ENCODE measurements at regions not wholly inside any gene's neighbourhood (a gene's known extent, or its start where the extent isn't known, plus 50 kb on each side); places are given as distances from the start of the nearest gene placed in this dataset.

DNA sequence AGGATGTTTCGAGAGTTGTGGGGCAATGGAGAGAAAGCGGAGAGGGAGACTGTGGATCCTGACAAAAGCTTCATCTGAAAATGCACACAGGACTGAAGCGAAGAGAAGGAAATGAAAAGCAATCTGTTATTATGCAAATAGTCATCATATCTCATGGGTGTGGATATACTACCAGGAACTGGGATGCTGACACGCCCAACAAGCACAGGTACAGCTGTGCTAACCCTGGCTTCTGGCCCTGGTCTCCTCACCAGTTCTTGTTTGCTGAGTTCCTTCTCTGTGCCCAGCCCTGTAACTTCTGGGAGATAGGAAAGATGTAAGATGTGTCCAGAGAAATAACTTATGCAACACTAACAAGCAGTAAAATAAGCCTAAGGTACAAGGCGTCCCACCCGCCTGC lies 358.8 kb downstream of the CMPK2 start:
- DNase-seq (ENCODE audit: insufficient read length, low spot score) (no peak), FAIRE-seq (no peak)
- no peak for TF ChIP-seq POLR2A (IDR thresholded peaks at IDR 0.05; ENCODE audit: low read depth, low read length)

DNA sequence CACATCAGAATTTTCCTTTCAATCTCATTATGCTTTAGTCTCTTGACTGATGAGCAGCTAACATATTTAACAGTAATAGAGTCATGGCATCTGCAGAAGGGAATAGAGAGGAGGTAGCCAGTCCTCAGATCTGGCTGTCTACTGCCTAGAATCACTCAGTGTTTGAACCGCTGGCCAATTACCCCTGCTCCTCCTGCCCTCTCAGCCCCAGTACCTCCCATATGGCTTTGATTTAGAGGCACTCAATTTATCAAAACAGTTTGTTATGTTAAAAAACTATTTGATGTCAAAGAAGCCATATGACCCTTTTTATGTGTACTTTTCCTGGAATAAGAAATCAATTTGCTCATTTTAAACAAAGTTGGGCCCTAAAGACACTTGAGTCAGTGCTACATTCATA lies 355.2 kb downstream of the CMPK2 start:
- DNase-seq (ENCODE audit: insufficient read length, low spot score) (no peak), FAIRE-seq (no peak)
- TF ChIP-seq POLR2A (IDR thresholded peaks at IDR 0.05; ENCODE audit: low read depth, low read length) = no peak

DNA sequence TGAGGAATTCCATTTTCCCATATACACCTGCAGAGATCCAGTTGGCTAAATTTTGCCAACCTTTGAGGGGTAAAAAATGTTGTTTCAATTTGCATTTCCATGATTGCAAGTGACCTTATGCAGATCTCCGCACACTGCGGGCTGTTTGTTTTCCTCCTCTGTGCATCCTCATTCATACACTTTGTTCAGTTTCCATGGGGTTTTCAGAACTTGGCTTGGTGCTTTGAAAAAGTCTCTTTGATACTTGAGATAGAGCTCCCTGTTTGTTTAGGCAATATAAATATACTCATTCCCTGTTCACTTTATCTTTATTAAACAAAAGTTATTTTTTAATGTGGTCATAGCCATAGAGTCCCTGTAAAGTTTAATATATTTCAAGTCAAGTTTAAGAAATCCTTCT lies 353.1 kb downstream of the CMPK2 start:
- no peak for TF ChIP-seq POLR2A (IDR thresholded peaks at IDR 0.05; ENCODE audit: low read depth, low read length)
- DNase-seq (ENCODE audit: insufficient read length, low spot score) (no peak), FAIRE-seq (no peak)

DNA sequence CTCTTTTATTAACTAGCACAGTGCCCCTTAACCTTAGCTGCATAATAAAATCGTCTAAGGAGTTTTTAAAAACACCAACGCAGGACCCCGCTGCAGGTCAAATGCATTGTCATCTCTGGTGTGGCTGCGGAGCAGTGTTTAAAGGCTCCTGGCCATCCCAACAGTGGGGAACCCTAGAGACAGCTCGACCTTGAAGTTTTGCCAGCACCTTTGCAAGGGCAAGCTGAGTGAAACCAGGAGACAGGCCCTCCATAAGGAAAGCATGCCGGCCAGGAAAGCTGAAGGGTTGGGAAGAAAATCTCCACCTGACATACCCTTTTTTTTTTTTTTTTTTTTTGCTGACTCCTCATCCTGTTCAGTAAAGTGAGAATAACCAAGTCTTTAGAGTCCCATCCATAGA lies 349.0 kb downstream of the CMPK2 start:
- FAIRE-seq (no peak), DNase-seq (ENCODE audit: insufficient read length, low spot score) (no peak)
- no peak for TF ChIP-seq POLR2A (IDR thresholded peaks at IDR 0.05; ENCODE audit: low read depth, low read length)

DNA sequence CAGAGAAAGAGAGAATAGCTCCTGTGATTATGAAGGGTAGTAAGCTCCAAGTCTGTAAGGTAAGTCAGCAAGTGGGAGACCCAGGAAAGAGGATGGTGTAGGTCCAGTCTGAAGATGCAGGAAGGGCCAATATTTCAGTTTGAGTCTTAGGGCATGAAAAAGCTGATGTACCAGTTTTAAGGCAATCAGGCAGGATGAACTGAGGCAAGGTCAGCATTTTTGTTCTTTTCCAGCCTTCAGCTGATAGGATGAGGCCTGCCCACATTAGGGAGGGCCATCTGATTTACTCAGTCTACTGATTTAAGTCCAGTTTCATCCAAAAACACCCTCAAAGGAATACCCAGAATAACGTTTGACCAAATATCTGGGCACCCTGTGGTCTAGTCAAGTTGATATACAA lies 347.3 kb downstream of the CMPK2 start:
- no peak for FAIRE-seq
- no peak for DNase-seq (ENCODE audit: insufficient read length, low spot score)
- TF ChIP-seq POLR2A (IDR thresholded peaks at IDR 0.05; ENCODE audit: low read depth, low read length) = no peak

DNA sequence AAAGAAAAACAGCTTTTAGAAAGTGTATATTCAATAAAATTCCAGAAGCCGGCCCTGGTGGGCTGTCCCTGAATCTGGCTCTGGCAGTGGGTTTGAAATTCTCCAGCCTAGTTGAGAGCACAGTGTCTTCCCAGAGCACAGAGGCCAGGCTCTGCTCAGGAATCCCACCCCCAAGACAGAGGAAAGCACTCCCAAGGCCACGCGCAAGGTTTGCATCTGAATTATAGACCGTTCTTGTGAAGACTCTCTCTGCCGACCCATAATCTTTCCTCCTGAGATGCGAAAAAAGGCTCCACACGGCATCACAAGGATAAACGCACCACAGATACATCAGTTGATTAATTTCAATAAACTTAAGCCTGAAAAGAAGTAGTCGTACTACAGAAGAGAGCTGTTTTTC lies 342.2 kb downstream of the CMPK2 start:
- FAIRE-seq = no peak
- no peak for TF ChIP-seq POLR2A (IDR thresholded peaks at IDR 0.05; ENCODE audit: low read depth, low read length)
- no peak for DNase-seq (ENCODE audit: insufficient read length, low spot score)

DNA sequence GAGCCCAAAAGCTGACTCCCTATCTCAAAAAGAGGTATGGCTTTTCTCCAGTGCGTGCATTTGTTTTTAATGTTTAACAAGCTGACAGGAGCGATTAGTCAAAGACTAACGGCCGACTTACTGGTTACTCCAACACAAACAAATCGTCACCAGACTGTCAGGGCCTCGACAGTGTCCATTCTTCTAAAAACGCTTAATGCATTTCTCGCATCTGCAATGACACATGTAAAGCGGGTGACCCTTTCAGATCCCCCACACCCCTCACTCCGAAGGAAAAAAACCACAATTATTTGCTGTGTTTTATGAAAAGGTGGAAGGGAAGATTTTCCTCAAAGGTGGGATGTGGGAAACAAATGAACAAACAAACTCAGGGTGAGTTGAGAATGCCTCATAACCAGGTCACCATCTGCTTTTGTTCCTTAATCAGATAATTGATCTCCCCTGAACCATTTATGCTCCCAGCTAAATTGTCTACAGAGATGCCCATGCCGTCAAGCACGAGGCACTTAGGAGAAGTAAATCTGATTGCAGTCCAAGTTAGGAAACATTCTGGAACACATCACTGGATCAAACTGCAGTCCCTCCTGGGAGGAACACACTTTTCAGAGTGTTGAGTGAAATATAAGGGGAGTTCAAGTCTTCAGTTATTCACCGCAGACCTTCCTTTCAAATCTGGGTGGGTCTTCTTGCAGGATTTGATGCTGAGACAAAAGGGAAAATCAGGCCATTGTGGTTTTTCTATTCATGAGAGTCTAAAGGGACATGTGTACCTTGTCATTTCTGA lies 340.8 kb downstream of the CMPK2 start:
- TF ChIP-seq POLR2A (IDR thresholded peaks at IDR 0.05; ENCODE audit: low read depth, low read length) = no peak
- FAIRE-seq (no peak), DNase-seq (ENCODE audit: insufficient read length, low spot score) (no peak)

DNA sequence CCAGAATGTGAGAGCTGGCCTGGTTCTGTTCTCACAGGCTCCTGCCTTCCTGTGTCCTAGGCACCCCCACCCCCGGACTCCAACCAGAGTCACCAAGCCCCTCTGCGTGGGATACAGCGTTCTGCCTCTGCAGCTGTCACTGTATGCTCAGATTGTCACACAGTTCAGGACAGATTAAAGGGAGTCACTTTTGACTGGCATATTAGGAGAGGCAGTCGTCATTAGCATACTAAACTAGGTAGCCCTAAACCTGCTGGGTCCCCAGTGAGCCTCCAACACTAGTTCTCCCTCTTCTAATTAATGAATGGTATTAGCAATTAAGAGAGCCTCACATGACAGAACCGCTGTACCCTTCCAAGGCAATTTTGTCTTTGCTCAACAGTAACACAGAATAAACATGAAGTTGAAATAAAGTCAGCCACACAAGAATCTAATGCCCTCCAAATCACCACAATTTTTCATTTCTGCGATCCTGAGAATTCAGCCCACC lies 340.2 kb downstream of the CMPK2 start:
- FAIRE-seq (no peak), DNase-seq (ENCODE audit: insufficient read length, low spot score) (no peak)
- no peak for TF ChIP-seq POLR2A (IDR thresholded peaks at IDR 0.05; ENCODE audit: low read depth, low read length)

DNA sequence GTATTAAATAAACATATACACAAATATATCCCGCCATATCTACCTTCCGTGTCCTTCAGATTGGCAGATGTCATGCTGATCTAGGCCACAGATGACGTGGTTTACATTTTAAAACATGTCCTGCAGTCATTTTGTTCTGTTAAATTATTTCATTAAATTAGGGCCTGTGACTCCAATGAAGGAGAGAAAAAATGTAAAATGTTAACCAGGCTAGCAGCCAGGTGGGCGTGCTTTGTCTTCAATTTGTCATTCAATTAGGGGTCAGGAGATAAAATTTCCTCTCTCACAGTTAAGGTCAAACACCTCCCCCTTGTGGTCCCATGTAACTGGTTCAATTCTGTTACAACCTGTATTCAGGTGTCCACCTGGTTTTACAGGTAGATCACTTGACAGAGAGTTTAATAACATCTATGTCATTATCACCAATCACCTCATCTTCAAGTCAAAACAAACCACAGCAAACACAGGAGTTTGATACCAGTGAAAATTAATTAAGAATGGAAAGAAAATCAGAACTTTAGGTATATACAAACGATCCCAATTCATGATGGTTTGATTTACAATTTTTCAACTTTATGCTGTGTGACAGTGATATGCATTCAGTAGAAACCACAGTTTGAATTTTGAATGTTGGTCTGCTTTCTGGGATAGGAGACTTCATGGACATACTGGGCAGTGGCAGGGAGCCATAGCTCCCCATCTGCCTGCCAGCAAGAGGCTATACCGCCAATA lies 339.4 kb downstream of the CMPK2 start:
- TF ChIP-seq POLR2A (IDR thresholded peaks at IDR 0.05; ENCODE audit: low read depth, low read length) = no peak
- FAIRE-seq (no peak), DNase-seq (ENCODE audit: insufficient read length, low spot score) (no peak)

DNA sequence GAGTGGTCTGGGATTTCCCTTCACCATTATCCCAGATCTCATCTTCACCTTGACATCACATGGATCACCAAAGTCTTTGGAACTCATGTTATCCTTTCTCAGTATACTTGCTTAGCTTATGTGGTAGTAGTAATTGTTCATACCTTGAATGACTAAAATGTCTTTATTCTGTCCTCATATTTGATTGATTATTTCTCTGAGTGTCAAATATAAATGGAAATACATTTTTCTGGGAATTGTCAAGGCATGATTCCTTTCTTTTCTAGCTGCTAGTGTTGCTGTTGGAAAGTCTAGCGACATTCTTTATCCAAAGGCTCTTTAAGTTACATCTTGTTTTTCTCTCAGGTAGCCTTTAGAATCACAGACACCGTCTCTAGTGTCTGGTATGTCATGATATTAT lies 334.4 kb downstream of the CMPK2 start:
- DNase-seq (ENCODE audit: insufficient read length, low spot score) (no peak), FAIRE-seq (no peak)
- TF ChIP-seq POLR2A (IDR thresholded peaks at IDR 0.05; ENCODE audit: low read depth, low read length) = no peak

DNA sequence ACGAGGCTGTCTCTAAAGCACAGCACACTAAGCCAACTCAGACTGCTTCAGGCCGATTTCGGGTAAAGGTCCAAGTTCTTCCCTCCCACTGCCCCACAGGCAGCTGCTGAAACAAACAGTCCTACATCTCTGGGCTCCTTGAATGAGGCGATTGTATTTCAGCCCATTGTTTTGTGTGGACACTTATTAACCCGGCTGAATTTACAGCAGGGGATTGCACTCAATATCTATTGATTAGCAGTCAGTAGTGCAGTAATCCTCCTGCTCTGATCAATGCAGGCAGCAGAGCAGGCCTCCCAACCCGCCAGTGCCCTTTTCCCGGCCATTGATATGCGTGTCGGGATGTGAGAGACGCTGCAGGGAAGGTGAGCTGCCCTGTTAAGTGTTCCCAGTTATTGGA lies 330.1 kb downstream of the CMPK2 start:
- DNase-seq (ENCODE audit: insufficient read length, low spot score) (no peak), FAIRE-seq (no peak)
- TF ChIP-seq POLR2A (IDR thresholded peaks at IDR 0.05; ENCODE audit: low read depth, low read length) = no peak

DNA sequence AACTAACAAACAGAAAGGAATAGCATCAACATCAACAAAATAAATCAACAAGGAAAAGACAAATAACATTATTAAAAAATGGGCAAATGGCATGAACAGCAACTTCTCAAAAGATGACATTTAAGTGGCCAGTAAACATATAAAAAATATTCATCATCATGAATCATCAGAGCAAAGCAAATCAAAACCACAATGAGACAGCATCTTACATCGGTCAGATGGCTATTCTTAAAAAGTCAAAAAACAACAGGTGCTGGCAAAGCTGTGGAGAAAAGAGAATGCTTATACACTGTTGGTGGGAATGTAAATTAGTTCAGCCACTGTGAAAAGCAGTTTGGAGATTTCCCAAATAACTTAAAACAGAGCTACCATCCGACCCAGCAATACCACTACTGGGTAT lies 327.1 kb downstream of the CMPK2 start:
- FAIRE-seq = no peak

DNA sequence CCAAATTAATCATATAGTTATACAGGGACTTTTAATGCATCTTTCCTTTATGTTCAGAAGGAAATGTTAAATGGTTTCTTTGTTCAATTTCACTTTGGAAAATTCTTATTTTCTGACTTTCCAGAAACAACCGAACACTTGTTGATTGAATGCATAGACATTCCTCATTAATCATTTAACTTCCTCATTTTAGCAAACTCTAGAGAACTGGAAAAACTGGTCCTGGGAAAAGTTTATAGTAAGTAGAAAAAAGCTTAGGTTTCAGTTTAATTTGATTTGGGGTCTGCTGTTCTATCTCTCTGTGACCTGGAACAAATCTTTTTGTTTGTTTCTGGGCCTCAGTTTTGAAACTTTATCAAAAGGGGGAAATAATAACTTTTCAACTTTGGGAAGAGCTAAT lies 320.4 kb downstream of the CMPK2 start:
- no peak for DNase-seq (ENCODE audit: insufficient read length, low spot score)
- TF ChIP-seq POLR2A (IDR thresholded peaks at IDR 0.05; ENCODE audit: low read depth, low read length) = no peak
- FAIRE-seq = no peak

More for the DNA sequence above, 327.1 kb downstream of the CMPK2 start:
- no peak for TF ChIP-seq POLR2A (IDR thresholded peaks at IDR 0.05; ENCODE audit: low read depth, low read length)
- DNase-seq (ENCODE audit: insufficient read length, low spot score) = no peak

DNA sequence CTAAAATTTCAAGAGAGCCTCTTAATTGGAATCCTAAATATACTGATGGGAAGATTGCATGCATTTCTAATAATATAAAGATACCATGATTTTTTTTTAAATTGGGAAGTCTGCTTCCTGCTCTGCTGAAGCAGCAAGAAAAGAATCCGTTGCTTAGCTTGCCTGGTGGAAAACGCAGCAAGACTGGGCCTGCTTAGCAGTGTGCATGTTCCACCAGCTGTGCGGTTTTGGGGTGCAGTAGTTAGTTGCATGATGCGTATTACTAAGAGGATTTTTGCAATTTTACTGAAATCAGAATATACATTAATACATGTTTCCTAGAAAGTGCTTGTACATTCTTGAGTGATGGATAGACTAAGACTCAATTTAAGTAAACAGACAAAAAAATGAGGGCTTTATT lies 319.9 kb downstream of the CMPK2 start:
- TF ChIP-seq POLR2A (IDR thresholded peaks at IDR 0.05; ENCODE audit: low read depth, low read length) = no peak

DNA sequence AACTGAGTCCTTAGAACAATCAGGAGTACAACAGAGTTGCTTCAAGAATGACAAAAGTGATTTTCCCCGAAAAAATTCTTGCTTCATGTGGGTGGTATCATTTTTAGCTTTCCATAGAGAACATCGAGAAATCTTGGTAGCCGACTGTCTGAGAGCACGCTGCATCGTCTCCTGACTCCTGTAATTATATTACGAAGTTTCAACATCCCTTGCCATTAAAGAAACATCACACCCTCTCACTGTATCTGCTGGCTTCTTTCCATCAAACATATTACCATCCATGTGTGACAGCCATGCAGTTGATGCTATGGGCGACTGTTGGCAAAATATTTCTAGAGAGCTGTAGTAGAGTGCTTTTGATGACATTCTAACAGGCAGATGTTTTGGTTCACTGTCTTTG lies 311.2 kb downstream of the CMPK2 start:
- no peak for FAIRE-seq
- DNase-seq (ENCODE audit: insufficient read length, low spot score) = no peak
- TF ChIP-seq POLR2A (IDR thresholded peaks at IDR 0.05; ENCODE audit: low read depth, low read length) = no peak

More for the DNA sequence above, 319.9 kb downstream of the CMPK2 start:
- DNase-seq (ENCODE audit: insufficient read length, low spot score) (no peak), FAIRE-seq (no peak)

Data from H54 (cell line).